Neural cell (in vitro differentiated cells): ENCODE measurements at regions not wholly inside any gene's neighbourhood (a gene's known extent, or its start where the extent isn't known, plus 50 kb on each side); places are given as distances from the start of the nearest gene placed in this dataset.

Source experiments
- H2AFZ ChIP-seq: fragments of 200-600, 300-800 bp; sonication (generic), shearing (Covaris generic); 2 replicates; pipeline ENCODE4 v1.6.0; 2014; ENCODE audit warnings: low read depth, mild to moderate bottlenecking, antibody characterized with exemption, low read length, moderate library complexity
- H3F3A ChIP-seq: fragments of 200-600 bp; shearing (Covaris generic); 2 replicates; pipeline ENCODE4 v1.6.1; 2016; ENCODE audit warnings: mild to moderate bottlenecking, moderate library complexity, mixed read lengths, antibody characterized with exemption, low read length; ENCODE audit not compliant: insufficient read depth, poor library complexity, severe bottlenecking
- H3K27ac ChIP-seq: fragments of 200-600, 300-800 bp; sonication (generic), shearing (Covaris generic); 2 replicates; pipeline ENCODE4 v1.5.1; 2014; ENCODE audit warnings: mild to moderate bottlenecking, low read length, moderate library complexity
- H3K27me3 ChIP-seq: fragments of 300-800, 200-600 bp; sonication (generic), shearing (Covaris generic); 2 replicates; pipeline ENCODE4 v1.6.0; 2014; ENCODE audit warnings: mild to moderate bottlenecking, low read depth, low read length, moderate library complexity; ENCODE audit not compliant: insufficient read depth
- H3K36me3 ChIP-seq: fragments of 300-800, 200-600 bp; sonication (generic), shearing (Covaris generic); 2 replicates; pipeline ENCODE4 v1.5.1; 2014; ENCODE audit warnings: mild to moderate bottlenecking, antibody characterized with exemption, low read length, moderate library complexity; ENCODE audit not compliant: insufficient read depth
- H3K4me2 ChIP-seq: fragments of 300-800, 200-600 bp; sonication (generic), shearing (Covaris generic); 2 replicates; pipeline ENCODE4 v1.6.0; 2014; ENCODE audit warnings: mild to moderate bottlenecking, low read length
- H3K4me3 ChIP-seq: fragments of 300-800, 200-600 bp; sonication (generic), shearing (Covaris generic); 2 replicates; pipeline ENCODE4 v1.5.1; 2014; ENCODE audit warnings: mild to moderate bottlenecking, low read length, moderate library complexity
- H3K79me2 ChIP-seq: fragments of 200-600 bp; shearing (Covaris generic); replicated peaks from 2 replicates; pipeline ENCODE4 v1.6.0; 2014; ENCODE audit warnings: mild to moderate bottlenecking, low read length, moderate library complexity; ENCODE audit not compliant: insufficient read depth
- H3K9ac ChIP-seq: fragments of 300-800, 200-600 bp; sonication (generic), shearing (Covaris generic); 2 replicates; pipeline ENCODE4 v1.6.1; 2016; ENCODE audit warnings: mild to moderate bottlenecking, low read length, mixed read lengths
- H3K9me2 ChIP-seq: fragments of 200-600 bp; shearing (Covaris generic); 2 replicates; pipeline ENCODE4 v1.6.1; 2016; ENCODE audit warnings: mild to moderate bottlenecking, low read length, mixed read lengths; ENCODE audit not compliant: insufficient read depth
- H3K9me3 ChIP-seq: fragments of 200-600, 300-800 bp; sonication (generic), shearing (Covaris generic); 2 replicates; pipeline ENCODE4 v1.6.1; 2016; ENCODE audit warnings: mild to moderate bottlenecking, mixed run types, low read length, moderate library complexity, mixed read lengths
- H4K20me1 ChIP-seq: fragments of 200-600 bp; shearing (Covaris generic); 2 replicates; pipeline ENCODE4 v1.6.1; 2016; ENCODE audit warnings: mild to moderate bottlenecking, mixed run types; ENCODE audit not compliant: insufficient read depth
- EP300 ChIP-seq: fragments of 450-650 bp; conservative IDR thresholded peaks from 2 replicates; pipeline ENCODE4 v1.6.1; 2014; ENCODE audit warnings: antibody characterized with exemption, mild to moderate bottlenecking, moderate library complexity; ENCODE audit not compliant: poor library complexity, severe bottlenecking
- EZH2 ChIP-seq: fragments of 200-600, 300-800 bp; shearing (Covaris generic), sonication (generic); IDR thresholded peaks from 2 replicates; pipeline ENCODE4 v1.6.1; 2014; ENCODE audit warnings: antibody characterized with exemption, low read length, borderline replicate concordance, mild to moderate bottlenecking; ENCODE audit not compliant: insufficient read depth, poor library complexity, severe bottlenecking
- MXI1 ChIP-seq: fragments of 450-650 bp; conservative IDR thresholded peaks from 2 replicates; pipeline ENCODE4 v1.6.1; 2014; ENCODE audit warnings: antibody characterized with exemption, mild to moderate bottlenecking; ENCODE audit not compliant: poor library complexity, severe bottlenecking
- POLR2AphosphoS5 ChIP-seq: IDR thresholded peaks from 2 replicates; pipeline ENCODE4 v1.6.1; 2012
- RAD21 ChIP-seq: fragments of 450-650 bp; conservative IDR thresholded peaks from 2 replicates; pipeline ENCODE4 v1.6.1; 2014; ENCODE audit warnings: antibody characterized with exemption, mild to moderate bottlenecking, moderate library complexity
- SMC3 ChIP-seq: fragments of 450-650 bp; conservative IDR thresholded peaks from 2 replicates; pipeline ENCODE4 v1.6.1; 2014; ENCODE audit warnings: antibody characterized with exemption, mild to moderate bottlenecking, moderate library complexity; ENCODE audit not compliant: poor library complexity
- TAF1 ChIP-seq: IDR thresholded peaks from 2 replicates; pipeline ENCODE4 v1.6.1; 2012; ENCODE audit warnings: low read depth
- TF ChIP-seq, protein P1 (sequence below): IDR thresholded peaks from 2 replicates; pipeline ENCODE4 v1.6.1; 2012; ENCODE audit warnings: borderline replicate concordance
- TF ChIP-seq, protein P2 (sequence below): fragments of 450-650 bp; IDR thresholded peaks from 2 replicates; pipeline ENCODE4 v1.5.1; 2014; ENCODE audit warnings: antibody characterized with exemption, mild to moderate bottlenecking, moderate library complexity; ENCODE audit not compliant: poor library complexity, severe bottlenecking

DNA sequence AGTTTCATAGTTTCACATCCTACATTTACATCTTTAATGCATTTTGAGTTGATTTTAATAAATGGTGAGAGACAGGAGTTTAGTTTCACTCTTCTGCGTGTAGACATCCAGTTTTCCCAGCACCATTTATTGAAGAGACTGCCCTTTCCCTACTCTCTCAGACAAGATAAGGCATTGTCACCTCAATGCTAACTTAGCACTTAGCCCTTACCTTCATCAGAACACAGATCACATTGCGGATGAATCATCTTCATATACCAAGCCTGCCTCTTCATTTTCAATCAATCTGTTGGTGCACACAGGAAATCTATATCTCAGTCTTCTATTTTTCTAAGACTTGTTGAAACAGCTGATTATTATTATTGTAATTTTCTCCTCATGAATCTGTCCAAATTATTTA lies 396.6 kb upstream of the NBEA start:
- Histone ChIP-seq H3K79me2 (no peaks in the 10 kb centered on the region), H3K9me2 (no peaks in the 10 kb centered on the region), H4K20me1 (no peaks in the 10 kb centered on the region), H2AFZ (no peak overlapping the region), H3K27me3 (no peaks in the 10 kb centered on the region), H3K9me3 (no peaks in the 10 kb centered on the region), H3K36me3 (no peaks in the 10 kb centered on the region), H3K9ac (no peak overlapping the region), H3K27ac (no peak overlapping the region), H3K4me3 (no peak overlapping the region), H3F3A (no peaks in the 10 kb centered on the region), H3K4me2 (no peak overlapping the region)
- TF ChIP-seq TAF1 (no peak), EZH2 (no peak), RAD21 (no peak), POLR2AphosphoS5 (no peak), SMC3 (no peak), MXI1 (no peak), EP300 (no peak)
- TF ChIP-seq, protein P1, sequence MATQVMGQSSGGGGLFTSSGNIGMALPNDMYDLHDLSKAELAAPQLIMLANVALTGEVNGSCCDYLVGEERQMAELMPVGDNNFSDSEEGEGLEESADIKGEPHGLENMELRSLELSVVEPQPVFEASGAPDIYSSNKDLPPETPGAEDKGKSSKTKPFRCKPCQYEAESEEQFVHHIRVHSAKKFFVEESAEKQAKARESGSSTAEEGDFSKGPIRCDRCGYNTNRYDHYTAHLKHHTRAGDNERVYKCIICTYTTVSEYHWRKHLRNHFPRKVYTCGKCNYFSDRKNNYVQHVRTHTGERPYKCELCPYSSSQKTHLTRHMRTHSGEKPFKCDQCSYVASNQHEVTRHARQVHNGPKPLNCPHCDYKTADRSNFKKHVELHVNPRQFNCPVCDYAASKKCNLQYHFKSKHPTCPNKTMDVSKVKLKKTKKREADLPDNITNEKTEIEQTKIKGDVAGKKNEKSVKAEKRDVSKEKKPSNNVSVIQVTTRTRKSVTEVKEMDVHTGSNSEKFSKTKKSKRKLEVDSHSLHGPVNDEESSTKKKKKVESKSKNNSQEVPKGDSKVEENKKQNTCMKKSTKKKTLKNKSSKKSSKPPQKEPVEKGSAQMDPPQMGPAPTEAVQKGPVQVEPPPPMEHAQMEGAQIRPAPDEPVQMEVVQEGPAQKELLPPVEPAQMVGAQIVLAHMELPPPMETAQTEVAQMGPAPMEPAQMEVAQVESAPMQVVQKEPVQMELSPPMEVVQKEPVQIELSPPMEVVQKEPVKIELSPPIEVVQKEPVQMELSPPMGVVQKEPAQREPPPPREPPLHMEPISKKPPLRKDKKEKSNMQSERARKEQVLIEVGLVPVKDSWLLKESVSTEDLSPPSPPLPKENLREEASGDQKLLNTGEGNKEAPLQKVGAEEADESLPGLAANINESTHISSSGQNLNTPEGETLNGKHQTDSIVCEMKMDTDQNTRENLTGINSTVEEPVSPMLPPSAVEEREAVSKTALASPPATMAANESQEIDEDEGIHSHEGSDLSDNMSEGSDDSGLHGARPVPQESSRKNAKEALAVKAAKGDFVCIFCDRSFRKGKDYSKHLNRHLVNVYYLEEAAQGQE = no peak
- TF ChIP-seq, protein P2, sequence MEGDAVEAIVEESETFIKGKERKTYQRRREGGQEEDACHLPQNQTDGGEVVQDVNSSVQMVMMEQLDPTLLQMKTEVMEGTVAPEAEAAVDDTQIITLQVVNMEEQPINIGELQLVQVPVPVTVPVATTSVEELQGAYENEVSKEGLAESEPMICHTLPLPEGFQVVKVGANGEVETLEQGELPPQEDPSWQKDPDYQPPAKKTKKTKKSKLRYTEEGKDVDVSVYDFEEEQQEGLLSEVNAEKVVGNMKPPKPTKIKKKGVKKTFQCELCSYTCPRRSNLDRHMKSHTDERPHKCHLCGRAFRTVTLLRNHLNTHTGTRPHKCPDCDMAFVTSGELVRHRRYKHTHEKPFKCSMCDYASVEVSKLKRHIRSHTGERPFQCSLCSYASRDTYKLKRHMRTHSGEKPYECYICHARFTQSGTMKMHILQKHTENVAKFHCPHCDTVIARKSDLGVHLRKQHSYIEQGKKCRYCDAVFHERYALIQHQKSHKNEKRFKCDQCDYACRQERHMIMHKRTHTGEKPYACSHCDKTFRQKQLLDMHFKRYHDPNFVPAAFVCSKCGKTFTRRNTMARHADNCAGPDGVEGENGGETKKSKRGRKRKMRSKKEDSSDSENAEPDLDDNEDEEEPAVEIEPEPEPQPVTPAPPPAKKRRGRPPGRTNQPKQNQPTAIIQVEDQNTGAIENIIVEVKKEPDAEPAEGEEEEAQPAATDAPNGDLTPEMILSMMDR = no peak

DNA sequence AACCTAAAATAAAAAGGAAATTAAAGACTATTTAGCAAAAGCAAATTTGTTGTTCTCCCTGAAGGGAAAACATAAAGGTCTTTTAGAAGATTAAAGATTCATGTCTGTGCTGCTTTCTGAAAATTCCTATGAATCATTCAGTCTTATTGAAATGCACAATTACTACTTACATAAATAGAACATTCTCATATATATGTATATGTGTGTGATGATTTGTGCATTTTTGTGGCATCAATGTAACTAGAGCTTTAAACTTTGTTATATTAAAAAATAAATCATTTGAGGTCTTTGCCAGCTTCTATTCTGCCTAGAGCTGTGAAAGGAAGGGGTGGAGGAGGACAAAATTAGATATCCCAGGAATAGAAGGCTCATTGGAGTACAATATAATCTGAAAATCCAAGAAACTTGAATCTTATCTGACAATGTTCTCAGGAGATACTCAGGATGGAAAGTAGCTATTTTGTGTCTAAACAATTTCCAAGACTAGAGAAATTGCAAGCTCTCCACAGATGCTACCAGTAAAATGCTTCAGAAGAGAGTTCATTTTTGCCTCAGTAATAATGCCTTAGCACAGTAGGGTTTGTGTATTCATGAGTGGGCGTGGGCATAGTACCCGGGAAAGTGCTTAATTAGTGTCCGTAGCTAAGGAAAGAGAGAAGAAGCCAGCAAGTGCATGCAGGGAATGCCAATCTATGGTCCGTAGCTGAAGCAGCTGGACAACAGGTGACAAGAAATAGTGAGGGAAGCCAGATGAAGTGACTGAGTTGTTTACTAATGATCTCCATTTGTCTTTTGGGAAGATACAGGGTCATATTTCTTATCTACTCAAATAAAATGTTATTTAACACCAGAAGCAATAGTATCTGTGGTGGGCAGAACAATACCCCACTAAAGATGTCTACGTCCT lies 395.5 kb upstream of the NBEA start:
- H2AFZ ChIP-seq = no peak overlapping the region
- H3K4me3 ChIP-seq = no peak overlapping the region
- H3F3A ChIP-seq = no peaks in the 10 kb centered on the region
- H4K20me1 ChIP-seq = no peaks in the 10 kb centered on the region
- no peaks in the 10 kb centered on the region for H3K9me2 ChIP-seq
- TF ChIP-seq EZH2 (no peak), TAF1 (no peak), EP300 (no peak), MXI1 (no peak), POLR2AphosphoS5 (no peak), RAD21 (no peak), SMC3 (no peak)
- TF ChIP-seq, protein P1 = no peak
- TF ChIP-seq, protein P2 = no peak
- H3K4me2 ChIP-seq = no peak overlapping the region
- H3K36me3 ChIP-seq = no peaks in the 10 kb centered on the region
- no peaks in the 10 kb centered on the region for H3K9me3 ChIP-seq
- H3K27me3 ChIP-seq = no peaks in the 10 kb centered on the region
- H3K27ac ChIP-seq = no peak overlapping the region
- no peaks in the 10 kb centered on the region for H3K79me2 ChIP-seq
- H3K9ac ChIP-seq = no peak overlapping the region
